Esophagus squamous epithelium (tissue), 5 donors: ENCODE measurements at regions not wholly inside any gene's neighbourhood (a gene's known extent, or its start where the extent isn't known, plus 50 kb on each side); places are given as distances from the start of the nearest gene placed in this dataset.
A peak's percentile ranks its signal among the peaks of the same experiment; 100 is the strongest.

ENCODE experiments used
- DNase-seq: peaks from one replicate; lab custom pipeline; 2025; lab: John Stamatoyannopoulos, UW
- H3K27ac ChIP-seq, 4 donors: fragments of 200-600 bp; sonication (generic); one replicate each; pipeline ENCODE4 v1.5.1; 2016 to 2019; ENCODE audit warnings: mild to moderate bottlenecking in 1 of 4
- H3K27me3 ChIP-seq, 4 donors: fragments of 200-600 bp; sonication (generic); 1 replicate in 3 of 4; 2 replicates in 1 of 4; pipeline versions ENCODE4 v1.5.1 to v1.6.0; 2017 to 2021; ENCODE audit warnings: antibody characterized with exemption in 1 of 4
- H3K36me3 ChIP-seq, 3 donors: fragments of 200-600 bp; sonication (generic); one replicate each; pipeline ENCODE4 v1.5.1; 2016 to 2019
- H3K4me1 ChIP-seq, 3 donors: fragments of 200-600 bp; sonication (generic); one replicate each; pipeline ENCODE4 v1.5.1; 2017 to 2019
- H3K4me3 ChIP-seq, 4 donors: fragments of 200-600 bp; sonication (generic); 1 replicate in 3 of 4; 2 replicates in 1 of 4; pipeline ENCODE4 v1.5.1; 2016 to 2019; ENCODE audit warnings: mild to moderate bottlenecking in 2 of 4, moderate library complexity in 1 of 4
- H3K9me3 ChIP-seq, 3 donors: fragments of 200-600 bp; sonication (generic); one replicate each; pipeline ENCODE4 v1.5.1; 2016 to 2019
- POLR2A ChIP-seq, 4 donors: fragments of 450-650 bp; IDR thresholded peaks; one replicate each; pipeline ENCODE4 v1.6.1; 2017; ENCODE audit warnings: antibody characterized with exemption in 4 of 4, mild to moderate bottlenecking in 4 of 4, moderate library complexity in 3 of 4
- WGBS, 2 donors: methylation state at CpG; one replicate each; pipeline ENCODE4 v1.1.5; 2018; 5-methylcytosine and 5-hydroxymethylcytosine counted together
- intact Hi-C: fragments of 100-400 bp; cut with DNase I; formaldehyde crosslinking; loops from one replicate; pipeline ENCODE4 v1.15.0; 2022
- TF ChIP-seq, protein P1 (sequence below), 6 experiments: fragments of 450-650 bp in 4 of 6; fragments of 200-600 bp in 2 of 6; sonication (generic) in 2 of 6; IDR thresholded peaks; one replicate each; pipeline ENCODE4 v1.5.1; 2016 to 2019; ENCODE audit warnings: antibody characterized with exemption in 6 of 6, mild to moderate bottlenecking in 4 of 6, moderate library complexity in 4 of 6
- donor health status: DM: yes; HTN: yes; CAD: no.

- intact Hi-C loops, result no loop called here
- Histone ChIP-seq H3K27me3 (no peaks in the 10 kb centered on the region), H3K27ac (no peak overlapping the region), H3K36me3 (no peaks in the 10 kb centered on the region), H3K4me3 (no peak overlapping the region), H3K9me3 (no peaks in the 10 kb centered on the region), H3K4me1 (no peaks in the 10 kb centered on the region)
- WGBS, 2 donors, result 80 to 97% methylated on average over 3 of the region's 3 CpGs
- TF ChIP-seq, protein P1, sequence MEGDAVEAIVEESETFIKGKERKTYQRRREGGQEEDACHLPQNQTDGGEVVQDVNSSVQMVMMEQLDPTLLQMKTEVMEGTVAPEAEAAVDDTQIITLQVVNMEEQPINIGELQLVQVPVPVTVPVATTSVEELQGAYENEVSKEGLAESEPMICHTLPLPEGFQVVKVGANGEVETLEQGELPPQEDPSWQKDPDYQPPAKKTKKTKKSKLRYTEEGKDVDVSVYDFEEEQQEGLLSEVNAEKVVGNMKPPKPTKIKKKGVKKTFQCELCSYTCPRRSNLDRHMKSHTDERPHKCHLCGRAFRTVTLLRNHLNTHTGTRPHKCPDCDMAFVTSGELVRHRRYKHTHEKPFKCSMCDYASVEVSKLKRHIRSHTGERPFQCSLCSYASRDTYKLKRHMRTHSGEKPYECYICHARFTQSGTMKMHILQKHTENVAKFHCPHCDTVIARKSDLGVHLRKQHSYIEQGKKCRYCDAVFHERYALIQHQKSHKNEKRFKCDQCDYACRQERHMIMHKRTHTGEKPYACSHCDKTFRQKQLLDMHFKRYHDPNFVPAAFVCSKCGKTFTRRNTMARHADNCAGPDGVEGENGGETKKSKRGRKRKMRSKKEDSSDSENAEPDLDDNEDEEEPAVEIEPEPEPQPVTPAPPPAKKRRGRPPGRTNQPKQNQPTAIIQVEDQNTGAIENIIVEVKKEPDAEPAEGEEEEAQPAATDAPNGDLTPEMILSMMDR (IDR thresholded peaks at IDR 0.05), result no peak
- no peak for TF ChIP-seq POLR2A (IDR thresholded peaks at IDR 0.05)
- no peak for DNase-seq
Observed at GRCh38 chr18:38956068-38956467, 1390.5 kb upstream of the CELF4 start.

- Histone ChIP-seq H3K27me3 (no peaks in the 10 kb centered on the region), H3K27ac (no peak overlapping the region), H3K36me3 (no peaks in the 10 kb centered on the region), H3K9me3 (no peaks in the 10 kb centered on the region), H3K4me3 (no peak overlapping the region), H3K4me1 (no peaks in the 10 kb centered on the region)
- intact Hi-C loops, result no loop called here
- WGBS, 2 donors, result 22 to 50% methylated on average over 2 of the region's 2 CpGs
- DNase-seq, result no peak
- TF ChIP-seq, protein P1 (IDR thresholded peaks at IDR 0.05), result no peak
- TF ChIP-seq POLR2A (IDR thresholded peaks at IDR 0.05), result no peak
Observed at GRCh38 chr18:38951633-38952032, 1386.0 kb upstream of the CELF4 start.

DNA sequence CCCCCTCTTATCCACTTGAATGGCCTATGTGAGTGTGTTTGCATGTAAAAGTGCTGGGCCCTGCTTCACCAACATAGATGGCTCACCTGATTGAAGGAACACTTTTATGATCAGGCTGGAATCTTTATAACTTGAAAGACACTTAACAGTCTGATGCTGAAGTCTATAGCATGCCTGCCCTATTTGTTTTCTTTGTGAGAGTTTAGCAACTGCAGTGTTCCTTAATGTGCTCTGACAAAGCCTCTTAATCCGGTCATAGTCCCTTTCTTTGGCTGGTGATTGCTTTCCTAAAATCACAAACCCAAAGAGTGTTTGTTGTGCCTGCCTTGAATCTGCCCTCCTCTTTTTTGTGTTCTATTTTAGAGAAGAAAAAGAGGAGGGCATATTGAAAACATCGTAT is 1382.8 kb upstream of the CELF4 start:
- H3K27ac ChIP-seq, result no peak overlapping the region
- no peaks in the 10 kb centered on the region for H3K27me3 ChIP-seq
- 66 to 76% methylated on average over 2 of the region's 2 CpGs for WGBS, 2 donors
- intact Hi-C loops, result no loop called here
- TF ChIP-seq POLR2A (IDR thresholded peaks at IDR 0.05), result no peak
- TF ChIP-seq, protein P1 (IDR thresholded peaks at IDR 0.05), result no peak
- H3K9me3 ChIP-seq, result peaks cover 0 to 11% (median 0%) of the 10 kb centered on the region in 3 donors
- DNase-seq, result no peak
- no peaks in the 10 kb centered on the region for H3K4me1 ChIP-seq
- no peaks in the 10 kb centered on the region for H3K36me3 ChIP-seq
- no peak overlapping the region for H3K4me3 ChIP-seq

GRCh38 chr18:38944446-38945024 is 1378.9 kb upstream of the CELF4 start:
- intact Hi-C loops, result no loop called here
- no peak for TF ChIP-seq POLR2A (IDR thresholded peaks at IDR 0.05)
- TF ChIP-seq, protein P1 (IDR thresholded peaks at IDR 0.05), result no peak
- DNase-seq, result no peak
- H3K27ac ChIP-seq, result no peak overlapping the region
- H3K4me3 ChIP-seq, result no peak overlapping the region
- H3K36me3 ChIP-seq, result no peaks in the 10 kb centered on the region
- 78 to 80% methylated on average over 5 to 18 of the region's 28 CpGs for WGBS, 2 donors
- H3K9me3 ChIP-seq, result peaks cover 0 to 11% (median 3%) of the 10 kb centered on the region in 3 donors
- H3K27me3 ChIP-seq, result no peaks in the 10 kb centered on the region
- H3K4me1 ChIP-seq, result no peaks in the 10 kb centered on the region

- 77 to 78% methylated on average over 8 to 9 of the region's 9 CpGs for WGBS, 2 donors
- intact Hi-C loops, result no loop called here
- no peaks in the 10 kb centered on the region for H3K4me1 ChIP-seq
- no peak for DNase-seq
- no peaks in the 10 kb centered on the region for H3K36me3 ChIP-seq
- no peak overlapping the region for H3K27ac ChIP-seq
- peak overlapping the region in 1 of 4 donors; percentile 52 for H3K4me3 ChIP-seq
- H3K9me3 ChIP-seq, result peaks cover 0 to 11% (median 3%) of the 10 kb centered on the region in 3 donors
- no peak for TF ChIP-seq POLR2A (IDR thresholded peaks at IDR 0.05)
- TF ChIP-seq, protein P1 (IDR thresholded peaks at IDR 0.05), result no peak
- no peaks in the 10 kb centered on the region for H3K27me3 ChIP-seq
Observed at GRCh38 chr18:38941711-38942561, 1376.3 kb upstream of the CELF4 start.
